ENCODE measurements at regions not wholly inside any gene's neighbourhood (a gene's known extent, or its start where the extent isn't known, plus 50 kb on each side); places are given as distances from the start of the nearest gene placed in this dataset.

DNA sequence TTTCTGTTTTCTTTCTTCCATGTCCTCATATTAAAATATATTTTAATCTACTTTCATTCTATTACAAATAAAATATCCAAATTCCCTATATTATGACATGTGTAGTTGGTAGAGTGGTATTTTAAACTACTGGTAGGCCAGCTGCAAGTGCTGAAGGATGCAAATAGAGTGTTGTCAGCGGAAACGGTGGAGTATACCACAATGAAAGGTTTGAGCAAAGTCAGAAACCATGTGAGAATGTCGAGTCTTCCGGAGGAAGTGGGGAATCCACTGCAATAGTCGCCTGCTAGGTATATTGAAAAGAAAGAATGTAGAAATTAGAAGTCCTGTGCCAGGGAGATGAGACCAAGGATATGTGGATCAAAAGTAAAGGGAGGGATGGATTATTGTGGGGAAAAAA is 373.9 kb downstream of the DSEL start:
- no peaks in the 10 kb centered on the region for H4K20me1 ChIP-seq (ENCODE audit: insufficient read depth, low read length)
- 100% methylated on average over 5 of the region's 5 CpGs for whole genome bisulfite sequencing (ENCODE audit: insufficient coverage)
- intact Hi-C loops (cut with micrococcal nuclease) = no loop called here

GRCh38 chr18:67140495-67140894 is 376.0 kb downstream of the DSEL start:
- no CpG with 5 or more reads among the region's 2 CpGs for WGBS (ENCODE audit: insufficient coverage)
- H2AFZ ChIP-seq (ENCODE audit: insufficient read depth, low read depth, low read length, poor library complexity, severe bottlenecking) = no peak overlapping the region
- DNase-seq = no peak
- H3K79me2 ChIP-seq (ENCODE audit: insufficient read depth, low read length) = no peaks in the 10 kb centered on the region
- no peaks in the 10 kb centered on the region for H4K20me1 ChIP-seq (ENCODE audit: insufficient read depth, low read length)
- no peak overlapping the region for H3K4me3 ChIP-seq (replicated peaks in 1 of 3; ENCODE audit: low read depth in 2 of 3, low read length in 3 of 3)
- no peak overlapping the region for H3K27ac Mint-ChIP-seq
- H3K9me3 ChIP-seq (replicated peaks in 1 of 2; ENCODE audit: control insufficient read depth in 1 of 2, insufficient read depth in 1 of 2, low read length in 2 of 2) = no peaks in the 10 kb centered on the region
- no peak overlapping the region for H3K4me2 ChIP-seq (replicated peaks; ENCODE audit: extremely low read depth, low read length, poor library complexity, severe bottlenecking)
- intact Hi-C loops (cut with micrococcal nuclease) = no loop called here
- H3K4me3 Mint-ChIP-seq = no peak overlapping the region
- no peaks in the 10 kb centered on the region for H3K4me1 ChIP-seq (ENCODE audit: control insufficient read depth in 1 of 2, insufficient read depth in 2 of 2, low read length in 2 of 2)
- peaks cover 0 to 2% (median 0%) of the 10 kb centered on the region in 7 donors for H3K9me3 Mint-ChIP-seq
- no peaks in the 10 kb centered on the region for H3K36me3 ChIP-seq (replicated peaks in 1 of 2; ENCODE audit: control insufficient read depth in 1 of 2, insufficient read depth in 2 of 2, low read length in 2 of 2)
- H3K4me1 Mint-ChIP-seq = no peaks in the 10 kb centered on the region
- no peak for TF ChIP-seq CTCF (IDR thresholded peaks at IDR 0.05)
- no peaks in the 10 kb centered on the region for H3K36me3 Mint-ChIP-seq
- H3K9ac ChIP-seq (ENCODE audit: insufficient read depth, low read length, poor library complexity, severe bottlenecking) = no peak overlapping the region
- H3K27me3 Mint-ChIP-seq (ENCODE audit: low read depth in 3 of 3) = peaks cover 0 to 3% (median 0%) of the 10 kb centered on the region in 3 donors
- H3K27me3 ChIP-seq (ENCODE audit: control insufficient read depth in 2 of 2, insufficient read depth in 2 of 2, low read length in 2 of 2) = no peaks in the 10 kb centered on the region
- H3K27ac ChIP-seq (ENCODE audit: low read depth in 1 of 2, low read length in 2 of 2) = no peak overlapping the region

More for the DNA sequence above, 373.9 kb downstream of the DSEL start:
- Histone ChIP-seq H3K27me3 (ENCODE audit: control insufficient read depth in 2 of 2, insufficient read depth in 2 of 2, low read length in 2 of 2) (no peaks in the 10 kb centered on the region), H3K79me2 (ENCODE audit: insufficient read depth, low read length) (no peaks in the 10 kb centered on the region), H3K4me2 (replicated peaks; ENCODE audit: extremely low read depth, low read length, poor library complexity, severe bottlenecking) (no peak overlapping the region), H3K4me3 (replicated peaks in 1 of 3; ENCODE audit: low read depth in 2 of 3, low read length in 3 of 3) (no peak overlapping the region), H2AFZ (ENCODE audit: insufficient read depth, low read depth, low read length, poor library complexity, severe bottlenecking) (no peak overlapping the region), H3K4me1 (ENCODE audit: control insufficient read depth in 1 of 2, insufficient read depth in 2 of 2, low read length in 2 of 2) (no peaks in the 10 kb centered on the region), H3K9ac (ENCODE audit: insufficient read depth, low read length, poor library complexity, severe bottlenecking) (no peak overlapping the region), H3K27ac (ENCODE audit: low read depth in 1 of 2, low read length in 2 of 2) (no peak overlapping the region), H3K9me3 (replicated peaks in 1 of 2; ENCODE audit: control insufficient read depth in 1 of 2, insufficient read depth in 1 of 2, low read length in 2 of 2) (no peaks in the 10 kb centered on the region), H3K36me3 (replicated peaks in 1 of 2; ENCODE audit: control insufficient read depth in 1 of 2, insufficient read depth in 2 of 2, low read length in 2 of 2) (no peaks in the 10 kb centered on the region)
- H3K9me3 Mint-ChIP-seq = peaks cover 0 to 2% (median under 1%) of the 10 kb centered on the region in 7 donors
- H3K27me3 Mint-ChIP-seq (ENCODE audit: low read depth in 3 of 3) = peaks cover 0 to 2% (median 0%) of the 10 kb centered on the region in 3 donors
- no peak overlapping the region for H3K4me3 Mint-ChIP-seq
- TF ChIP-seq CTCF (IDR thresholded peaks at IDR 0.05) = no peak
- H3K36me3 Mint-ChIP-seq = no peaks in the 10 kb centered on the region
- no peaks in the 10 kb centered on the region for H3K4me1 Mint-ChIP-seq
- H3K27ac Mint-ChIP-seq = no peak overlapping the region
- no peak for DNase-seq
